ENCODE measurements at regions not wholly inside any gene's neighbourhood (a gene's known extent, or its start where the extent isn't known, plus 50 kb on each side); places are given as distances from the start of the nearest gene placed in this dataset.

DNA sequence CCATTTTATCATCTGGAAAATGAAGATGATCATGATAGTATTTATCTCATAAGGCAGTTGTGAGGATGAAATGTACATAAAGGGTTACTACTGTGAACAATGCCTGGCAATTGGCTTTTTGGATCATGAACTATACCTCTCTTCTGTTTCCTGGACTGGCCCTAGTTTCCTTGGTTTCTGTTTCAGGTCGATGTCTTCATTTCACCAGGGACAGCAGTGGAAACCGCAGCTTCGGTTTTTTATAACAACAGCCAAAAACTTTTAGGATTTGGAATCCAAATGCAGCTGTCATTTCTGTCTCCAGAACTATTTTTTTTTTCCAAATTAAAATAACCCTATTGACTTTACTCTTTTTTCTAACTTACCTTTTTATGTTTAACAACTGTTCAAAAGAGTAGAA is 425.1 kb downstream of the RND3 start:
- H3K23me2 ChIP-seq (ENCODE audit: insufficient read length, low read depth, low read length, poor library complexity, severe bottlenecking) = no peaks in the 10 kb centered on the region
- no peak overlapping the region for H2BK12ac ChIP-seq (ENCODE audit: insufficient read length, low read depth, low read length)
- no peak overlapping the region for H3K9ac ChIP-seq (ENCODE audit: extremely low read depth, insufficient read length, low read length)
- no peak overlapping the region for H4K5ac ChIP-seq (ENCODE audit: insufficient read length, low read depth, low read length)
- peaks cover 8% of the 10 kb centered on the region for H3K4me1 ChIP-seq (ENCODE audit: insufficient read depth, low read length)
- H2AK5ac ChIP-seq (ENCODE audit: insufficient read length, low read length) = no peak overlapping the region
- H3K79me1 ChIP-seq (ENCODE audit: insufficient read depth, low read depth, low read length, poor library complexity, severe bottlenecking) = no peaks in the 10 kb centered on the region
- H2BK5ac ChIP-seq (ENCODE audit: insufficient read length, low read length) = no peak overlapping the region
- no peak for DNase-seq
- no peak overlapping the region for H3K23ac ChIP-seq (ENCODE audit: insufficient read length, low read depth, low read length)
- H3K56ac ChIP-seq (ENCODE audit: insufficient read length, low read depth, low read length) = no peak overlapping the region
- H2AFZ ChIP-seq (ENCODE audit: low read length) = no peak overlapping the region
- Mint-ChIP-seq H3K27ac (peak overlapping the region in 1 of 3 experiments; percentile 42; a peak in 2 of 7 replicates), H3K9me3 (no peaks in the 10 kb centered on the region; a peak in 1 of 5 replicates), H3K4me3 (no peak overlapping the region), H3K36me3 (ENCODE audit: insufficient read depth in 1 of 3, low read depth in 3 of 3) (peaks cover 0 to 4% (median 1%) of the 10 kb centered on the region in 3 experiments; a peak in 1 of 7 replicates), H3K4me1 (peaks cover 53 to 64% of the 10 kb centered on the region in 2 experiments), H3K27me3 (ENCODE audit: low read depth) (no peaks in the 10 kb centered on the region)
- no peak overlapping the region for H3T11ph ChIP-seq (ENCODE audit: low read length)
- no peak overlapping the region for H3K18ac ChIP-seq (ENCODE audit: insufficient read length, low read depth, low read length)
- H3K14ac ChIP-seq (ENCODE audit: insufficient read depth, low read length) = no peak overlapping the region
- no peak overlapping the region for H3K27ac ChIP-seq (ENCODE audit: insufficient read length, low read depth, low read length)
- TF ChIP-seq, protein P1, sequence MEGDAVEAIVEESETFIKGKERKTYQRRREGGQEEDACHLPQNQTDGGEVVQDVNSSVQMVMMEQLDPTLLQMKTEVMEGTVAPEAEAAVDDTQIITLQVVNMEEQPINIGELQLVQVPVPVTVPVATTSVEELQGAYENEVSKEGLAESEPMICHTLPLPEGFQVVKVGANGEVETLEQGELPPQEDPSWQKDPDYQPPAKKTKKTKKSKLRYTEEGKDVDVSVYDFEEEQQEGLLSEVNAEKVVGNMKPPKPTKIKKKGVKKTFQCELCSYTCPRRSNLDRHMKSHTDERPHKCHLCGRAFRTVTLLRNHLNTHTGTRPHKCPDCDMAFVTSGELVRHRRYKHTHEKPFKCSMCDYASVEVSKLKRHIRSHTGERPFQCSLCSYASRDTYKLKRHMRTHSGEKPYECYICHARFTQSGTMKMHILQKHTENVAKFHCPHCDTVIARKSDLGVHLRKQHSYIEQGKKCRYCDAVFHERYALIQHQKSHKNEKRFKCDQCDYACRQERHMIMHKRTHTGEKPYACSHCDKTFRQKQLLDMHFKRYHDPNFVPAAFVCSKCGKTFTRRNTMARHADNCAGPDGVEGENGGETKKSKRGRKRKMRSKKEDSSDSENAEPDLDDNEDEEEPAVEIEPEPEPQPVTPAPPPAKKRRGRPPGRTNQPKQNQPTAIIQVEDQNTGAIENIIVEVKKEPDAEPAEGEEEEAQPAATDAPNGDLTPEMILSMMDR (conservative IDR thresholded peaks at IDR 0.05) = no peak
- H3K9me3 ChIP-seq (ENCODE audit: control insufficient read depth, low read depth, low read length) = no peaks in the 10 kb centered on the region
- H3K4me2 ChIP-seq (ENCODE audit: insufficient read depth, insufficient read length, low read length) = no peak overlapping the region
- no peak overlapping the region for H4K8ac ChIP-seq (replicated peaks; ENCODE audit: insufficient read length, low read depth, low read length)
- peak overlapping the region; percentile 96 for H2BK20ac ChIP-seq (ENCODE audit: low read depth, low read length, poor library complexity, severe bottlenecking)
- no peak overlapping the region for H2BK15ac ChIP-seq (ENCODE audit: low read depth, low read length)
- H3K79me2 ChIP-seq (ENCODE audit: insufficient read depth, low read length) = no peaks in the 10 kb centered on the region
- WGBS (ENCODE audit: extremely low coverage, insufficient read length, low lambda C conversion rate) = no CpG with 5 or more reads among the region's 3 CpGs
- no peaks in the 10 kb centered on the region for H4K20me1 ChIP-seq (ENCODE audit: control insufficient read depth, insufficient read depth, insufficient read length)
- H4K91ac ChIP-seq (ENCODE audit: insufficient read length, low read depth, low read length) = no peak overlapping the region
- no peak overlapping the region for H2BK120ac ChIP-seq (ENCODE audit: low read depth, low read length, poor library complexity, severe bottlenecking)
- H3K27me3 ChIP-seq (ENCODE audit: insufficient read depth, low read length) = no peaks in the 10 kb centered on the region
- no peak overlapping the region; the same call in 1 of the 2 replicates for H3K4ac ChIP-seq (ENCODE audit: low read depth, low read length)
